NT2/D1 (cell line): ENCODE measurements at regions not wholly inside any gene's neighbourhood (a gene's known extent, or its start where the extent isn't known, plus 50 kb on each side); places are given as distances from the start of the nearest gene placed in this dataset.
"Not testable (repeated sequence)": the region's sequence is repeated elsewhere in the genome, so short reads cannot be mapped to it uniquely, and the experiment has no call there.

Experiments used
- SUZ12 ChIP-seq: IDR thresholded peaks from 2 replicates; pipeline ENCODE4 v1.6.1; 2011; ENCODE audit not compliant: insufficient read length, insufficient read depth; ENCODE audit errors: extremely low read depth
- ZNF274 ChIP-seq: IDR thresholded peaks from 2 replicates; pipeline ENCODE4 v1.6.1; 2011; ENCODE audit warnings: mild to moderate bottlenecking, low read depth, low read length

DNA sequence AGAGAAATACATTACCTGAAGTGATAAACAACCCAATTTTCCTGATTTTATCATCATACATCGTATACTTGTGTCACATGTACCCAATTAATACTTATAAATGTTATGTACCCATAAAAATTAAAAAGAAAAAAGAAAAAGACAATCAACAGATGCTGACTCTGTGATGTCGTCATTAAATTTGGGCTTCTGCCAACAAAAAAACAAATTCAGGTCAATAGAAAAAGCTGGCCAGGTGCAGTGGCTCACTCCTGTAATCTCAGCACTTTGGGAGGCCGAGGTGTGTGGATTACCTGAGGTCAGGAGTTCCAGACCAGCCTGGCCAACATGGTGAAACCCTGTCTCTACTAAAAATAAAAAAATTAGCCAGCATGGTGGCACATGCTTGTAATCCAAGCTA, 174.4 kb downstream of the ZIC4 start:
- not testable (repeated sequence) for TF ChIP-seq ZNF274, SUZ12
